ENCODE measurements at regions not wholly inside any gene's neighbourhood (a gene's known extent, or its start where the extent isn't known, plus 50 kb on each side); places are given as distances from the start of the nearest gene placed in this dataset.

GRCh38 chr2:39515273-39515896 lies 78.3 kb upstream of the MAP4K3 start:
- no peak for DNase-seq

DNA sequence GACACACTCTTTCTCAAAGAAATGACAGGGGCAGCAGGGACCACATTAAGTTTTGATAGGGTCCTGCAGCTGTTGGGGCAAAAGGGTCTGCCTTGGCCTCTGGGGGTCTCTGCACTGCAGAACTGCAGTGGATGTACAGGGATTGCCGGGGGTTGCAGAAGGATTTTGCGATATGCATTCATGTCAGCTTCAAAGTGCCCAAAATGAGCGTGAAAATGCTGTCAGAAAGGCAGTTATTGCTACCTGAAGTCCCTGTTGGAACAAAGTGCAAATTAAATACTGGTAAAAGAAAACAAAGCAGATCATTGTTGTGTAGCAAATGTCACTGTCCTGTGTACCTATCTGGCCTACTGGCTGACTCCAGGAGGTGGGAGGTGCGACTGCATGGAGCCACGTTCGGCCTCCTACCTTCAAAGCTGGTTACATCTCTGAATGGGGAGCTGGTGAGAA lies 78.8 kb upstream of the MAP4K3 start:
- no peak for DNase-seq

DNA sequence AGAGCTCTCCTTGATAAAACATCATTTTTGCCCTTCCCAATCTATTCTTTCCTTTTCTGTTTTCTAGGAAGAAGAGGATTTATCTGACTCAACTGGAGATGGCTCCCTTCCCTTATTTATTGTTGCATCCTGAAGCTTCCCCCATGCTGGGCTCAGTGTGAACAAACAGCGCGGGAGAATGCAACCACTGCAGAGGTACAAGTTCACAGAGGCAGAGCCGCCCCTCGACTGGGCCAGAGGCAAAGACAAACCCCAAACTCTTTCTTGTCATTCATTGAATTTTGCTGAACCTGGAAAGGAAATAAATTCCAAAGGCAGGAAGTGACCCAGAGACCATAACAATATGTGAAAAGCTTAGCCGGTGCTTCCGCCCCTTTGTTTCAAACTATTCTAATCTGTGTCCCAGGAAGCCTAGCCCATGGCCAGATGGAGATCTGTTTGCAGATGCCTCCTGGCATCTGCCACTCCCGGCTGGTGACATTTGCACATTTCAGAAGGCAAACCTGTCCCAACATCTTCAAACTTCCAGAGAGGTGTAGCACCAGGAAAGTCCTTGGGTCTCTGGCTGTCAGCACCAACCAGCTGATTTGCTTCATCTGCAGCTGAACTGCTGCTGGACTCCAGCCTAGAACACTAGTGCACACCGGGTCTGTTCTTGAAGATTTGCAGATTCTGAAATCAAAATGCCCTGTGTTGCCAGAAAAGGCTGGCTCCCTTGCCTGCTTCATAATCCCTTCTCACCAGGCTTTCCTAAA lies 79.4 kb upstream of the MAP4K3 start:
- DNase-seq, result peak; percentile 32

GRCh38 chr2:39517102-39517436 lies 80.0 kb upstream of the MAP4K3 start:
- no peak for DNase-seq

GRCh38 chr2:39517622-39518021 lies 80.5 kb upstream of the MAP4K3 start:
- DNase-seq, result no peak

GRCh38 chr2:39519886-39520285 lies 82.8 kb upstream of the MAP4K3 start:
- no peak for DNase-seq

- DNase-seq, result no peak
These were observed 84.9 kb upstream of the MAP4K3 start for GRCh38 chr2:39521876-39522517.

- no peak for DNase-seq
These were observed 85.4 kb upstream of the MAP4K3 start for GRCh38 chr2:39522518-39522877.

DNA sequence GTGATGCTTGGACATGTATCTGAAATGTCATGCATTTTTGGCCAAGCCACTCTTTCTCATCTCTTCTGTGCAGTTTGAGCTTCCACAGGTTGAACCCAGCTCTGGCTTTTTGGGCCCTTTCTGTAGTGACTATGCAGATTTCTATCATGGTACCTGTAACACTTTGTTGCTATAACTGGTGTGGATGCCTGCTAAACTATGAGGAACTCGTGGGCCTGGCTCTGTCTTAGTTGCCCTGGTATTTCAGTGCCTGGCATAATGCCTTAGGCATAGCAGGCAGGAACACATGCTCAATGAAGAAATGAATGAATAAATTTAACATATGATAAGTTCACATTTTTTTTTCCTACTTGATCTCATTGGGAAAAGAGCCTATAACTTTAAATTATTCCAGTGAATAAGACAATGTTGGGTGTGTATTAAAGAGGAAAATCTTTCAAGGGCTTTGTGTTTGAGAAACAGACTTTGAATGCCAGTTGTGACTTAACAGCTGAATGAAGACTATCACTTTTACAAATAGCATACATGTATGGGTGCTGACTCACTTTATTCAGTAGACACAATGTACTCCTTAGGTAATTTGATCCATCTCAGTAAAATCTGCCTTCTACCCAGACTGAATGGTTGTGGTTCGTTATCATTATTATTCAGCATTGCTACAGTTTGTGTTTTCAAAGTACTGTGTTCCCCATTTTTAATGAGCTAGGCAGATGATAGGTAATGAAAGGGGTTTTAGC lies 86.4 kb upstream of the MAP4K3 start:
- DNase-seq, result peak; percentile 91

GRCh38 chr2:39524061-39524460 lies 87.0 kb upstream of the MAP4K3 start:
- DNase-seq, result no peak

GRCh38 chr2:39524756-39525635 lies 87.9 kb upstream of the MAP4K3 start:
- no peak for DNase-seq

- no peak for DNase-seq
These were observed 88.7 kb upstream of the MAP4K3 start for GRCh38 chr2:39525636-39526412.

DNA sequence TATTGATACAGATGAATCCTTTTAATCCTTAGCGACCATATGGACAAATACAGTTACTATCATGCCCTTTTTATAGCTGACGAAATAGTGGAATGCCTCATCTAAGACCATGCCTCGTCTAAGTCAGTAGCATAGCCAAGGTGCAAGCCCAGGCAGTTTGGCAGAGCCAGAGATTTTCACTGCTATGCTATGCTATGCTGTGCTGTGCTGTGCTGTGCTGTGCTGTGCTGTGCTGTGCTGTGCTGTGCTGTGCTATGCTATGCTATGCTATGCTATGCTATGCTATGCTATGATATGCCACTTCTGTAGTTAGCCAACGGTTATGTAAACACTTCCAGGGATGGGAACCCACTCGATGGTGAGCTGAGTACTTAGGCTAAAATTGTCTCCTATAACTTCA lies 91.6 kb upstream of the MAP4K3 start:
- no peak for DNase-seq

GRCh38 chr2:39529836-39530235 lies 92.8 kb upstream of the MAP4K3 start:
- DNase-seq, result peak; percentile 16

- DNase-seq, result peak; percentile 97
These were observed 93.4 kb upstream of the MAP4K3 start for GRCh38 chr2:39530411-39530866.

DNA sequence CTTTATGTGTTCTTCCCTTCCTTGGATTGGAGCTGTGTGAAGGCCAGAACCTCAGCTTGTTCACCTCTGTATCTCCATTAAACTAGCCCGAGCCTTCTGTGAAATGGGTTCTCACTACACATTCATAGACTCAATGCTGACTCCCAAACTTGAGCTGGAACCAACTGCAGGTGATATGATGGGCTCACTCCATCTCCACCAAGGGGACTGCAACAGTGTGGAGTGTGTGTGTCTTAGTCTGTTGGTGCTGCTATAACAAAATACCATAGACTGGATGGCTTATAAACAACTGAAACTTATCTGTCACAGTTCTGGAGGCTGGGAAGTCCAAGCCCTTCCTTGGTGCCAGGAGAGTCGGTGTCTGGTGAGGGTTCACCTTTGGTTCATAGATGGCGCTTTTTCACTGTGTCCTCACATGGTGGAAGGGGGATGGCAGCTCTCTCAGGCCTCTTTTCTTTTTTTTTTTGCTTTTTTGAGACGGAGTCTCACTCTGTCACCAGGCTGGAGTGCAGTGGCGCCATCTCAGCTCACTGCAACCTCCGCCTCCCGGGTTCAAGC lies 94.2 kb upstream of the MAP4K3 start:
- no peak for DNase-seq

GRCh38 chr2:39532933-39533332 lies 95.8 kb upstream of the MAP4K3 start:
- no peak for DNase-seq

GRCh38 chr2:39534095-39534711 lies 97.1 kb upstream of the MAP4K3 start:
- DNase-seq, result peak; percentile 19

DNA sequence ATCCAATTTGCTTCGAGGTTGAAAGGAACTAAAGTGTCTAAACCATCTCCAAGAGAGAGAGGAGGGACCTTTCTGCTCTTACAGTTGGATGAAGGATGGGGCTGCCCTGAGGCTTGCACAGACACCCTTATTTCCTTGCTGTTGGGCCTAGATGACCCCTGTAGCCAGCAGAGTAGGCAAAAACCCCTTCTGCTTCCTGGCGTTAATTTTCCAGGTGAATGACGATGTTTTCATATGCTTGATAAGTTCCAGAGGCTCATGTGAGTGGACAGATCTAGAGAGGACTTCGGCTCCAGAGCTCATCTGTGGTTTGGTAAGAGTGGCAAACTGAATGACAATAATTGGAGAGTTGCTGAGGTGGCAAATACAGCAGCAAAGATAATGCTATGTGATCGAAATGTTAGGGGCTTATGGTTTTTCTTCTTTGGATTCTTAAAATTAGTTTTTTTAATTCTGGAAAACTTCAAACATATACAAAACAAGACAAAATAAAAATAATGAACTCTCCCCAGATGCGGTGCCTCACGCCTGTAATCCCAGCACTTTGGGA lies 98.6 kb upstream of the MAP4K3 start:
- DNase-seq, result no peak

GRCh38 chr2:39537150-39537549 lies 100.1 kb upstream of the MAP4K3 start:
- DNase-seq, result no peak

- DNase-seq, result no peak
These were observed 101.6 kb upstream of the MAP4K3 start for GRCh38 chr2:39538718-39539117.

Measured in fibroblast of skin of right quadriceps (primary cell).